Endothelial cell of umbilical vein (primary cell): ENCODE measurements at regions not wholly inside any gene's neighbourhood (a gene's known extent, or its start where the extent isn't known, plus 50 kb on each side); places are given as distances from the start of the nearest gene placed in this dataset.

Source experiments
- BruUV-seq: library from RNA; stranded (reverse); fragments of 400-500 nt; replicated peaks from 2 replicates; lab custom pipeline; 2021; lab: Mats Ljungman, UMichigan
- CTCF ChIA-PET: fragments of 300-600, 350-600 bp; sonication (Branson Sonifier 250); formaldehyde crosslinking; loops from one replicate; lab custom pipeline; 2021; ENCODE audit warnings: antibody characterized with exemption, inconsistent platforms; lab: Charles Lee
- POLR2A ChIA-PET: fragments of 300-600, 350-600 bp; sonication (Branson Sonifier 250); formaldehyde crosslinking; loops from one replicate; lab custom pipeline; 2021; ENCODE audit warnings: antibody characterized with exemption, inconsistent platforms; lab: Charles Lee
- DNase-seq: peaks from one replicate; pipeline ENCODE4 v3.0.0-alpha.2; 2011; ENCODE audit warnings: low read depth, low spot score
- FAIRE-seq: peaks from 2 replicates; lab custom pipeline; 2011; peaks lifted over from hg19 to GRCh38; lab: Jason Lieb, UNC
- H2AFZ ChIP-seq: 2 replicates; pipeline ENCODE4 v1.6.0; 2012; ENCODE audit warnings: low read depth, low read length, control low read depth, inconsistent platforms
- H3K27ac ChIP-seq: 2 replicates; pipeline ENCODE4 v1.5.1; 2011; ENCODE audit warnings: low read depth, mild to moderate bottlenecking, control low read depth, low read length, moderate library complexity; ENCODE audit not compliant: insufficient read depth
- H3K27me3 ChIP-seq, 2 experiments: 2 replicates each; pipeline versions ENCODE4 v1.6.0 to v1.6.1; 2011; ENCODE audit warnings: low read length in 2 of 2, mixed read lengths in 1 of 2; ENCODE audit not compliant: control insufficient read depth in 2 of 2, insufficient read depth in 2 of 2
- H3K36me3 ChIP-seq, 2 experiments: 2 replicates in 1 of 2; 3 replicates in 1 of 2; pipeline ENCODE4 v1.5.1; 2011; ENCODE audit warnings: low read length in 2 of 2, mild to moderate bottlenecking in 1 of 2, moderate library complexity in 1 of 2; ENCODE audit not compliant: control insufficient read depth in 2 of 2, insufficient read depth in 2 of 2; ENCODE audit errors: extremely low read depth in 1 of 2
- H3K4me1 ChIP-seq: 3 replicates; pipeline ENCODE4 v1.5.1; 2011; ENCODE audit warnings: mild to moderate bottlenecking, low read length; ENCODE audit not compliant: control insufficient read depth, insufficient read depth; ENCODE audit errors: extremely low read depth
- H3K4me2 ChIP-seq: 2 replicates; pipeline ENCODE4 v1.6.1; 2011; ENCODE audit warnings: low read length, control low read depth, mixed read lengths; ENCODE audit not compliant: insufficient read depth
- H3K4me3 ChIP-seq, 3 experiments: fragments of 200-600 bp in 1 of 3; sonication (generic), shearing (Covaris generic) in 1 of 3; replicated peaks in 1 of 3; 2 replicates each; pipeline ENCODE4 v1.5.1; 2011 to 2016; ENCODE audit warnings: control low read depth in 3 of 3, low read length in 3 of 3, mild to moderate bottlenecking in 2 of 3, inconsistent platforms in 1 of 3, low read depth in 1 of 3, moderate library complexity in 1 of 3; ENCODE audit not compliant: insufficient read depth in 1 of 3
- H3K79me2 ChIP-seq: 2 replicates; pipeline ENCODE4 v1.6.0; 2012; ENCODE audit warnings: low read length, inconsistent platforms; ENCODE audit not compliant: control insufficient read depth, insufficient read depth
- H3K9ac ChIP-seq: replicated peaks from 2 replicates; pipeline ENCODE3; 2011; ENCODE audit warnings: low read length, control low read depth; ENCODE audit not compliant: insufficient read depth; ENCODE audit errors: extremely low read depth
- H3K9me1 ChIP-seq: replicated peaks from 3 replicates; pipeline ENCODE4 v1.6.0; 2011; ENCODE audit warnings: mild to moderate bottlenecking, low read length; ENCODE audit not compliant: control insufficient read depth, insufficient read depth; ENCODE audit errors: extremely low read depth
- H3K9me3 ChIP-seq: replicated peaks from 2 replicates; pipeline ENCODE4 v1.5.1; 2012; ENCODE audit warnings: low read length, inconsistent platforms; ENCODE audit not compliant: control insufficient read depth, insufficient read depth
- H4K20me1 ChIP-seq: replicated peaks from 2 replicates; pipeline ENCODE3; 2011; ENCODE audit warnings: mild to moderate bottlenecking, low read length; ENCODE audit not compliant: control insufficient read depth, insufficient read depth; ENCODE audit errors: extremely low read depth
- EZH2 ChIP-seq: IDR thresholded peaks from 2 replicates; pipeline ENCODE4 v1.6.1; 2012; ENCODE audit warnings: borderline replicate concordance, low read depth, mild to moderate bottlenecking, moderate library complexity, low read length, inconsistent platforms; ENCODE audit not compliant: severe bottlenecking
- FOS ChIP-seq: IDR thresholded peaks from 2 replicates; pipeline ENCODE4 v1.6.1; 2011; ENCODE audit warnings: mild to moderate bottlenecking, low read length, moderate library complexity, borderline replicate concordance; ENCODE audit not compliant: insufficient read depth
- GATA2 ChIP-seq: IDR thresholded peaks from 2 replicates; pipeline ENCODE4 v1.7.0; 2011; ENCODE audit warnings: low read depth, mild to moderate bottlenecking, moderate library complexity, mixed read lengths, low read length; ENCODE audit not compliant: insufficient read length, insufficient read depth
- JUN ChIP-seq: IDR thresholded peaks from 2 replicates; pipeline ENCODE4 v1.6.1; 2011; ENCODE audit warnings: borderline replicate concordance, low read depth; ENCODE audit not compliant: insufficient read length, insufficient read depth
- MYC ChIP-seq: IDR thresholded peaks from one replicate; pipeline ENCODE4 v1.6.1; 2011; ENCODE audit warnings: mild to moderate bottlenecking, low read depth, low read length
- POLR2A ChIP-seq: IDR thresholded peaks from 2 replicates; pipeline ENCODE4 v1.6.1; 2012; ENCODE audit warnings: low read depth, mild to moderate bottlenecking, control low read depth, low read length
- POLR2AphosphoS5 ChIP-seq: IDR thresholded peaks from 2 replicates; pipeline ENCODE4 v1.6.1; 2012; ENCODE audit warnings: low read depth, mild to moderate bottlenecking, control low read depth, low read length, moderate library complexity; ENCODE audit not compliant: insufficient read depth
- dilution Hi-C: fragments of 300-500 bp; cut with MboI; formaldehyde crosslinking; loops from one replicate; pipeline ENCODE4 v1.15.0; 2019; ENCODE audit warnings: low sequenced_read_pairs; ENCODE audit not compliant: extremely low pct_ligation_motif_present
- intact Hi-C: fragments of 100-400 bp; cut with micrococcal nuclease; formaldehyde crosslinking; loops from one replicate; pipeline ENCODE4 v1.10.0; 2022
- TF ChIP-seq, protein P1 (sequence below), 2 donors: IDR thresholded peaks; 1 replicate in 1 of 2; 2 replicates in 1 of 2; pipeline ENCODE4 v1.5.1; 2011; ENCODE audit warnings: low read length in 2 of 2, mild to moderate bottlenecking in 2 of 2, moderate library complexity in 2 of 2, control low read depth in 1 of 2, inconsistent platforms in 1 of 2, low read depth in 1 of 2; ENCODE audit not compliant: insufficient read depth in 1 of 2; ENCODE audit errors: extremely low read depth in 1 of 2
- TF ChIP-seq, protein P2 (sequence below): IDR thresholded peaks from 2 replicates; pipeline ENCODE4 v1.6.1; 2011; ENCODE audit not compliant: insufficient read depth, insufficient read length

DNA sequence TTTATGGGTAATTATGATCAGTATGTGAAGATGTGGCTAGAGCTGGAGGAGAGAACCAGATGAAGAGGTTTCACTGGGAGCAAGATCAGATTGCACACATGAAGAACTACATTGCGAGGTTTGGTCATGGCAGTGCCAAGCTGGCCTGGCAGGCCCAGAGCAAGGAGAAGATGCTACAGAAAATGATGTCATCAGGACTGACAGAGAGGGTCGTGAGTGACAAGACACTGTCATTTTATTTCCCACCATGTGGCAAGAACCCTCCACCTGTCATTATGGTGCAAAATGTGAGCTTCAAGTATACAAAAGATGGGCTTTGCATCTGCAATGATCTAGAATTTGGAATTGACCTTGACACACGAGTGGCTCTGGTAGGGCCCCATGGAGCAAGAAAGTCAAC, 168.3 kb downstream of the C3orf38 start:
- Histone ChIP-seq H3K36me3 (no peaks in the 10 kb centered on the region), H3K9me3 (peaks cover 3% of the 10 kb centered on the region), H4K20me1 (no peaks in the 10 kb centered on the region), H3K9ac (no peak overlapping the region), H3K27ac (no peak overlapping the region), H3K27me3 (no peaks in the 10 kb centered on the region), H3K4me1 (no peaks in the 10 kb centered on the region), H3K4me2 (no peak overlapping the region), H3K9me1 (no peaks in the 10 kb centered on the region), H3K4me3 (no peak overlapping the region), H2AFZ (no peak overlapping the region), H3K79me2 (no peaks in the 10 kb centered on the region)
- TF ChIP-seq GATA2 (no peak), FOS (no peak), POLR2A (no peak), EZH2 (no peak), MYC (no peak), POLR2AphosphoS5 (no peak), JUN (no peak)
- TF ChIP-seq, protein P1, sequence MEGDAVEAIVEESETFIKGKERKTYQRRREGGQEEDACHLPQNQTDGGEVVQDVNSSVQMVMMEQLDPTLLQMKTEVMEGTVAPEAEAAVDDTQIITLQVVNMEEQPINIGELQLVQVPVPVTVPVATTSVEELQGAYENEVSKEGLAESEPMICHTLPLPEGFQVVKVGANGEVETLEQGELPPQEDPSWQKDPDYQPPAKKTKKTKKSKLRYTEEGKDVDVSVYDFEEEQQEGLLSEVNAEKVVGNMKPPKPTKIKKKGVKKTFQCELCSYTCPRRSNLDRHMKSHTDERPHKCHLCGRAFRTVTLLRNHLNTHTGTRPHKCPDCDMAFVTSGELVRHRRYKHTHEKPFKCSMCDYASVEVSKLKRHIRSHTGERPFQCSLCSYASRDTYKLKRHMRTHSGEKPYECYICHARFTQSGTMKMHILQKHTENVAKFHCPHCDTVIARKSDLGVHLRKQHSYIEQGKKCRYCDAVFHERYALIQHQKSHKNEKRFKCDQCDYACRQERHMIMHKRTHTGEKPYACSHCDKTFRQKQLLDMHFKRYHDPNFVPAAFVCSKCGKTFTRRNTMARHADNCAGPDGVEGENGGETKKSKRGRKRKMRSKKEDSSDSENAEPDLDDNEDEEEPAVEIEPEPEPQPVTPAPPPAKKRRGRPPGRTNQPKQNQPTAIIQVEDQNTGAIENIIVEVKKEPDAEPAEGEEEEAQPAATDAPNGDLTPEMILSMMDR (IDR thresholded peaks at IDR 0.05; ENCODE audit: extremely low read depth in 1 of 2, insufficient read depth in 1 of 2, low read depth in 1 of 2, low read length in 2 of 2) = no peak
- TF ChIP-seq, protein P2, sequence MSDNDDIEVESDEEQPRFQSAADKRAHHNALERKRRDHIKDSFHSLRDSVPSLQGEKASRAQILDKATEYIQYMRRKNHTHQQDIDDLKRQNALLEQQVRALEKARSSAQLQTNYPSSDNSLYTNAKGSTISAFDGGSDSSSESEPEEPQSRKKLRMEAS = no peak
- ChIA-PET CTCF (no interaction called here), POLR2A (no interaction called here)
- DNase-seq (no peak), FAIRE-seq (no peak)
- intact Hi-C loops (no loop called here), dilution Hi-C loops (no loop called here)
- no TSS peak for BruUV-seq
